Activated naive CD4-positive, alpha-beta T cell treated with anti-CD3 and anti-CD28 coated beads, Interleukin-2, amount 50 U/mL, for 72 hours (primary cell): ENCODE measurements at regions not wholly inside any gene's neighbourhood (a gene's known extent, or its start where the extent isn't known, plus 50 kb on each side); places are given as distances from the start of the nearest gene placed in this dataset.

ENCODE experiments used
- ATAC-seq, 2 donors: fragments of 150-1000 bp; cut with Tn5 transposase; 2 replicates each; pipeline ENCODE4 v1.10.0; 2021; ENCODE audit warnings: mild to moderate bottlenecking in 2 of 2, moderate library complexity in 2 of 2
- DNase-seq, 2 donors: peaks; one replicate each; pipeline ENCODE4 v3.0.0; 2021 to 2022; ENCODE audit warnings: low spot score in 2 of 2
- H3K27ac Mint-ChIP-seq, 2 donors: one replicate each; pipeline ENCODE4 v1.8.0; 2022; ENCODE audit warnings: mild to moderate bottlenecking in 2 of 2, mixed read lengths in 2 of 2
- H3K36me3 Mint-ChIP-seq, 2 donors: one replicate each; pipeline ENCODE4 v1.8.0; 2022; ENCODE audit warnings: mixed read lengths in 2 of 2
- H3K9me3 Mint-ChIP-seq, 2 donors: one replicate each; pipeline ENCODE4 v1.8.0; 2022; ENCODE audit warnings: mixed read lengths in 2 of 2

DNA sequence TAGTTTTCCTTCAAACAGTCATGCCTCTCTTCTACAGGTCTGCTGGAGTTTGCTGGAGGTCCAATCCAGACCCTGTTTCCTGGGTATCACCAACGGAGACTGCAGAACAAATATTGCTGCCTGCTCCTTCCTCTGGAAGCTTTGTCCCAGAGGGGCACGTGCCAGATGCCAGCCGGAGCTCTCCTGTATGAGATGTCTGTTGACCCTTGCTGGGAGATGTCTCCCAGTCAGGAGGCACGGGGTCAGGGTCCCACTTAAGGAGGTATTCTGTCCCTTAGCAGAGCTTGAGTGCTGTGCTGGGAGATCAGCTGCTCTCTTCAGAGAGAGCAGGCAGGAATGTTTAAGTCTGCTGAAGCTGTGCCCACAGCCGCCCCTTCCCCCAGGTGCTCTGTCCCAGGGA, 666.9 kb downstream of the FRK start:
- peaks cover 36 to 50% of the 10 kb centered on the region in 2 donors for H3K9me3 Mint-ChIP-seq
- H3K27ac Mint-ChIP-seq = no peak overlapping the region
- ATAC-seq (no peak), DNase-seq (no peak)
- H3K36me3 Mint-ChIP-seq = peaks cover 0 to 20% of the 10 kb centered on the region in 2 donors

DNA sequence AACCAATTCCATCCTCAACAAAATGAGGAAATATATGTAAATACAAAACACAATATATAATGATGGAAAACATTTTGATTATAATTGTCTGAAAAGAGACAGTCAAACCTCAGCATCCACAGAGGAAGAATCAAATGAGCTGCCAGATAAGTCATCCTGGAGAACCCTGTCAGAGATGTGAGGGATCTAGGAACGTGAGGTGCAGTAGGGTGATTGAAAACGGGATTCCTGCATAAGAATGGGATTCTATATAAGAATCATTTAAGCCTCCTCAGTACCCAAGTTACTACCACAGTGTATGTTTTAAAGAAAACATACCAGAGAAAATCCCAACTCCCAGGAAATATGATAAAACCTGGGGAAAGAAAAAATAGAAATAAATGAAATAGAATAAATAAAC, 690.5 kb downstream of the FRK start:
- no peak overlapping the region for H3K27ac Mint-ChIP-seq
- DNase-seq (no peak), ATAC-seq (no peak)
- peaks cover 0 to 8% of the 10 kb centered on the region in 2 donors for H3K36me3 Mint-ChIP-seq
- peaks cover 21 to 35% of the 10 kb centered on the region in 2 donors for H3K9me3 Mint-ChIP-seq

DNA sequence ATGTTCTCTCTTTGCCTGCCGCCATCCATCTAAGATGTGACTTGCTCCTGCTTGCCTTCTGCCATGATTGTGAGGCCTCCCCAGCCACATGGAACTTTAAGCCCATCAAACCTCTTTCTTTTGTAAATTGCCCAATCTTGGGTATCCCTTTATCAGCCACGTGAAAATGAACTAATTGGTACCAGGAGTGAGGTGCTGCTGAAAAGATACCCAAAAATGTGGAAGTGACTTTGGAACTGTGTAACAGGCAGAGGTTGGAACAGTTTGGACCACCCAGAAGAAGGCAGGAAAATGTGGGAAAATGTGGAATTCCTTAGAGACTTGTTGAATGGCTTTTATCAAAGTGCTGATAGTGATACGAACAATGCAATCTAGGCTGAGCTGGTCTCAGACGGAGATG, 694.9 kb downstream of the FRK start:
- DNase-seq = no peak
- Mint-ChIP-seq H3K27ac (no peak overlapping the region), H3K9me3 (peaks cover 20 to 29% of the 10 kb centered on the region in 2 donors), H3K36me3 (peaks cover 0 to 8% of the 10 kb centered on the region in 2 donors)
- ATAC-seq = no peak

DNA sequence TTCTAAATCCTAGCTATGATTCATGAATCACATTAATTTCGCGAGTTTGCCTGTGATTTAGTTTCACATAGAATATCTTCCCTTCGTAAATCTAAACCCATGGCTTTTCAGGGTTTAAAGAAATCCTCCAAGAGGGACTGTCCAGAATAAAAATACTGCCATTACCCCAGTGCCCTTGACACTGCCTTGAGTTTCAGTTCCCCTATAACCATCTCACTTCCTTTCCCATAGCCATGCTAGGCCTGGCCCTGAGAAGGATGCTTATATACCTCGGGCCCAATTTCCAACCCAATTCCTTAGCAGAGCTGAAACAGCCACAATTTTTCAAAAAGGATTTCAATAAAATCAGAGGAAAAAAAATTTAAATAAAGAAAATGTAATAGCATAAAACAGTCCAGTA, 697.3 kb downstream of the FRK start:
- Mint-ChIP-seq H3K36me3 (peaks cover 0 to 8% of the 10 kb centered on the region in 2 donors), H3K27ac (no peak overlapping the region), H3K9me3 (peaks cover 16 to 25% of the 10 kb centered on the region in 2 donors)
- ATAC-seq (no peak), DNase-seq (no peak)

DNA sequence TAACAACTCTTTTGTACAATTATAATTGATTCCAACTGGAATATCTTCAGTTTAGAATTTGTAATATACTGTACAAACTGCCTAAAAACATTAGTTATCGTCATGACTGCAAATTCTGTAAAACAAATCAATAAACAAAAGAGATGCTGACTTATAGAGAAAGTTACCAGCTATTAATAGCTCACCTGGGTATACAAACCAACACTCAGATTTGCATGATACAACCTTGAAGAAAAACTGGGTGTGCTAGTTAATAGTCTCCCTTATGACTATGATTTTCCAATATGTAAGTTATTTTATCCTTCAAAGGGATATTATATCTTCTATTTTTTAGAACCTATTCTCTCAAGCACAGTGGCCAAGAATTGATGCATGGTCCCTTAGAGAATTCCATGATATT, 698.5 kb downstream of the FRK start:
- H3K36me3 Mint-ChIP-seq = peaks cover 0 to 8% of the 10 kb centered on the region in 2 donors
- H3K27ac Mint-ChIP-seq = no peak overlapping the region
- DNase-seq (no peak), ATAC-seq (no peak)
- peaks cover 16 to 18% of the 10 kb centered on the region in 2 donors for H3K9me3 Mint-ChIP-seq

DNA sequence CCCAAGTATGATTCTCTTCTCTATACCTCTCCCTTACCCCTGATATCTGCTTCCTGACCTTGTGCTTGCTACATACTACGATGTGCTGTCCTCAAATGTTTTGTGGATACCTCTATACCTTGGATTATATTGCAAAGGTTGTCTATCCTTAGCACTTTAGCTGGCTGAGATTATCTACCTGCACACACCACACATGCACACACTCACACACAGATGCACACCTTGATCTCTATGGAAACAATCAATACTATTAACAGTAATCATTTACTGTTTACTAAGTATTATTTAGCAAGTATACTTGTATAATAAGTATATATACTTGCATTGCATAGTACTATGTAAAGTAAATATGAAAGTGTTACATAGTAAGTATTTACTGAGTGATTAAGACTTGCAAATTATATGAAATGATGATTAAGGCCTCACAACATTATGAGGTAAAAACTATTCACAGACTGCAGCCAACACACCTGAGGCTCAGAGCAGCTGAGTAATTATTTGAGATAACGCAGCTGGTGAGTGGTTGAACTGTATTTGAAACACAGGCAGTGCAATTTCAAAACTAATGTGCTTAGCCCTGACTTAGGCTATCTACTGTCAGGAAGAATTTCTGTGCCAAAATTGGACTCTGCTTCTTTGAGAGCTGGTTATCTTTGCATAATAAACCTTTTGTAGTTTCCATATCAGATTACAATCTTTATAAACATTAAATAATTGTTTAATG, 699.9 kb downstream of the FRK start:
- peaks cover 16 to 18% of the 10 kb centered on the region in 2 donors for H3K9me3 Mint-ChIP-seq
- H3K27ac Mint-ChIP-seq = no peak overlapping the region
- no peak for DNase-seq
- ATAC-seq = no peak
- H3K36me3 Mint-ChIP-seq = peaks cover 0 to 3% of the 10 kb centered on the region in 2 donors

DNA sequence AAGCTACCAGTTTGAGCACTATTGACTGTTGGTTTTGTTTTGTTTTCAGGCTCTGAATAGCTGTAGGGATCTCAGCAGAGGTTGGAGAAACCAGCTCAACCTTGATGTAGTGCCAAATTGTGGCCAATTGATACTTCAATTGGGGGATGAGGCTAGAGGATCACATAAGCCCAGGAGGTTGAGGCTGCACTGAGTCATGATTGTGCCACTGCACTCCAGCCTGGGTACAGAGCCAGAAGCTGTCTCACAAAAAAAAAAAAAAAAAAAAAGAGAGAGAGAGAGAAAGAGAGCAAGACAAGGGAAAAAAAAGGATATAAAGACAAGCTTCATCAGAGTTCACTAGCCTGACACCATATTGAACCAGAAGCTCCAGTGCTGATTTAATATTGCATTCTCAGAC, 702.1 kb downstream of the FRK start:
- Mint-ChIP-seq H3K9me3 (peaks cover 14 to 15% of the 10 kb centered on the region in 2 donors), H3K27ac (no peak overlapping the region), H3K36me3 (no peaks in the 10 kb centered on the region)
- no peak for DNase-seq
- no peak for ATAC-seq

DNA sequence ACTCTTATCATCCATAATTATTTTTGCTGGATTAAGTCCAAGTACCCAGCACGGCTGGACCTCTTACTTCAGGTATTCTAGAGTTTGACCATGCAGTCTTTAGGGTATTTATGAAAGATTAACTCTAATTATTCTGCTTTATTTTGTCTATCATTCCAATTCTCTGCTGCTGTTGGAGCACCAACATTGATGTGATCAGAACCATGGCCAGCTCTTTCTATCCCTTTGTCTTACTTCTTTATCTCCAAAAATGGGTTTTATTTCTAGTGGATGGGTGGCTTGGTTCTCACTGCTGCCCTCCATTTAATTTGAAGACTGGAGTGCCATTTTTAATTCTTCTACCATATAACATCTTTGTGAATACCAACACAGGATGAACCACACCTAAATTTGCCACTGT, 704.3 kb downstream of the FRK start:
- peaks cover 14 to 19% of the 10 kb centered on the region in 2 donors for H3K9me3 Mint-ChIP-seq
- ATAC-seq = no peak

DNA sequence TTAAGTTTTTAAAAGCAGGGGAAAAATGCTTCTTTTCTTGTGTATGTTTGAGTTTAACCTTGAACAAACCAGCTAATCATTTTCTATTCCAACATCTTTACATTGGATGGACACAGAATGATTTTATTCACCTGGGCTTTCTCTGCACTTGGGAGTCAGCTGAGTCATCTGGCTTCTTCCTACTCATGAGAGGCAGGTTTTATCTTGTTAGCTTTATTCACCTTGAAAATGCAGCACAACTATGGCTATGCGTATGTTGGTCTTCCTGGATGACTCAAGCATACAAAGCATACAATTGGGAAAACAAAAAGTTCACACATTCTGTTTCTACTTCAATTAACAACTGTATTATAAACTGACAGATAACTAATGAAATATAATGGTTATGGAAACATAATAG, 737.7 kb downstream of the FRK start:
- Mint-ChIP-seq H3K36me3 (no peaks in the 10 kb centered on the region), H3K27ac (no peak overlapping the region), H3K9me3 (peaks cover 0 to 9% of the 10 kb centered on the region in 2 donors)
- no peak for ATAC-seq
- no peak for DNase-seq

More for the DNA sequence above, 704.3 kb downstream of the FRK start:
- H3K27ac Mint-ChIP-seq = no peak overlapping the region
- no peaks in the 10 kb centered on the region for H3K36me3 Mint-ChIP-seq
- DNase-seq = no peak

DNA sequence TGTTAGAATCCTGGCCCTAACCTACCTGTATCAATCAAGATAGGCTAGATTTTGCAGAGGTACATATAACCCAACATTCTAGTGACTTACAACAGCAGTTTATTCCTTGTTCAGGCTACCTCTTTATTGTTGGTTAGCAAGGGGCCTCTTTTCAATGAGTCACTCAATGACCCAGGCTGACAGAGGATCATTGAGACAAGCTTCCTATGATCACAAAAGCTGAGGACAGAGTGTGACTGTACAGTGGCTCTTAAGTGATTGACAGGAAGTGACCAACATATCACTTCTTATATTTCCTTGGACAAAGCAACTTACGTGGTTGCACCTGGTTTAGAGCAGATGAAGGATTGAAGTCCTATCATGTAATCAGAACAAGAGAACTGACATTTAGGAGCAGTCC, 740.9 kb downstream of the FRK start:
- Mint-ChIP-seq H3K36me3 (no peaks in the 10 kb centered on the region), H3K9me3 (peaks cover 0 to 4% of the 10 kb centered on the region in 2 donors), H3K27ac (no peak overlapping the region)
- no peak for ATAC-seq
- DNase-seq = no peak

DNA sequence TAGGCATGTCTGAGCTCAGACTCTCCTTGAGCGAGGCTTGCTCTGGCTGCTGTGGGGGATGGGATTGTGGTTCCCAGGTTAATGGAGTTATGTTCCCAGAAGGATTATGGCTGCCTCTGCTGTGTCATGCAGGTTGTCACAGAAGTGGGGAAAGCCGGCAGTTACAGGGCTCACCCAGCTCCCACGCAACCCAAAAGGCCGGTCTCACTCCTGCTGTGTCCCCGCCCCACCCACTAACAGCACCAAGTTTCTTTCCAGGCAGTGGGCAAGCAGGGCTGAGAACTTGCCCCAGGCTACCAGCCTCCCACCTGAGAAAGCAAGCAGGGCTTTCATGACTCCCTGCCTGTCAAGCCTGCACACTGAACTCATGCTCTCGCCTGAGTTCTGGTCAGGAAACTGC, 750.5 kb downstream of the FRK start:
- H3K36me3 Mint-ChIP-seq = peaks cover 0 to 7% of the 10 kb centered on the region in 2 donors
- no peak for ATAC-seq
- peaks cover 27 to 31% of the 10 kb centered on the region in 2 donors for H3K9me3 Mint-ChIP-seq
- H3K27ac Mint-ChIP-seq = no peak overlapping the region
- no peak for DNase-seq

DNA sequence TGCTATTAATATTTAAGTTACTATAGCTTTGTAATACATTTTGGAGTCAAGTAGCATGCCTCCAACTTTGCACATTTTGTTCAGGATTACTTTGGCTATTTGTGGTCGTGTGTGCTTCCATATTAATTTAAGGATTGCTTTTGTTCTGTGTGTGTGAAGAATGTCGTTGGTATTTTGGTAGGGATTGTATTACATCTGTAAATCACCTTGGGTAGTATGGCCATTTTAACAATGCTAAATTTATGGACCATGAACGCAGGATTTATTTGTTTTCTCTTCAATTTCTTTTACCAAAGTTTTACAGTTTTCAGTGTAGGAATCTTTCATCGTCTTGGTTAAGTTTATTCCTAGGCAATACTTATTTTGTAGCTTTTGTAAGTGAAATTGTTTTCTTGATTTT, 758.0 kb downstream of the FRK start:
- Mint-ChIP-seq H3K36me3 (no peaks in the 10 kb centered on the region), H3K27ac (no peak overlapping the region), H3K9me3 (peaks cover 14 to 20% of the 10 kb centered on the region in 2 donors)
- DNase-seq = no peak
- ATAC-seq = no peak

DNA sequence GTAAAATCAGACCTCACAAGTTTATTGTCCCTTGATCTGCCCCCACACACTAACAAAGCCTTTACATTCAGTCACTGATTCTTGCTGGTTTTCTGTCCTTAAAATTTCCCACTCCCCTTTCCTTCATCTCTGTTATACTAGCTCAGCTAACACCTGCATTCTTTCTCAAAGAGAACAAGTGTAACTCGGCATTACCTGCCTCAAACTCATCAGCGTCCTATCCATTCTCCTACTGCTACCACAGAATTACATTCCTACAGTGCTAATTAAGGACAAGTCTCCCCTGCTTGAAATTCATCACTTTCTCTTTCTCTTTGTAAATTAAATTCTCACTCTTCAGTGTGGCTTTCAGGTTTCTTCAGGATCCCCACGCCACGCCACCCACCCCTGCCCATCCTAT, 773.2 kb downstream of the FRK start:
- ATAC-seq (no peak), DNase-seq (no peak)
- peaks cover 19 to 25% of the 10 kb centered on the region in 2 donors for H3K9me3 Mint-ChIP-seq
- H3K27ac Mint-ChIP-seq = no peak overlapping the region
- no peaks in the 10 kb centered on the region for H3K36me3 Mint-ChIP-seq

DNA sequence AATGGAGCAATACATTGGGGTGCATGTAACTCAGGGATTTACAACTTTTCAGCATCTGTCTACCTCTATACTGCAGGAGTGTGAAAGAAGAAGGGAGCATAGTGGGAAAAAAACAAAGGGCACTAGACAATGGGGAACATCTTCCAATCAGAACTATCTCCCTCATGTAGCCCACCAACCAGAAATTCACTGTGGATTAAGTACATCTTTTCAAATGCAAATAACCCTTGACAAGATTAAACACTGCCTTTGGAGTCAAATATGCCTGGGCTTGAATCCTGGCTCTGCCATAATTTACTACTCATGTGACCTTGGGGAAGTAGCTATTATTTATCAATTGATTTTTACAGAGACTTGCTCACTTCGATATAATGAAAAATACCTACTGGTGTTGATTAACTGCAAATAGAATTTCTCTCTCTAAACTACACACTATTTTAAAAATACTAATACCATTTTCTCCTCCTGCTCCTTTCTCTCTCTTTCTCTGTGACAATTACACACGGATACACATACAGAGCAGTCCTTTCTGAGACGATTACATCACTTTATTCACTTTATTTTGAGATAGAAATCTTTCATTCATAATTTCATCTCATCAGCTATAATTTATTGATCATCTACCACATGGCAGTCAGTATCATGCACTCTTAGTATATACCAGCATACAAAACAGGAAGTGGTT, 783.7 kb downstream of the FRK start:
- H3K27ac Mint-ChIP-seq = no peak overlapping the region
- DNase-seq (no peak), ATAC-seq (no peak)
- no peaks in the 10 kb centered on the region for H3K36me3 Mint-ChIP-seq
- H3K9me3 Mint-ChIP-seq = peaks cover under 1 to 3% of the 10 kb centered on the region in 2 donors

DNA sequence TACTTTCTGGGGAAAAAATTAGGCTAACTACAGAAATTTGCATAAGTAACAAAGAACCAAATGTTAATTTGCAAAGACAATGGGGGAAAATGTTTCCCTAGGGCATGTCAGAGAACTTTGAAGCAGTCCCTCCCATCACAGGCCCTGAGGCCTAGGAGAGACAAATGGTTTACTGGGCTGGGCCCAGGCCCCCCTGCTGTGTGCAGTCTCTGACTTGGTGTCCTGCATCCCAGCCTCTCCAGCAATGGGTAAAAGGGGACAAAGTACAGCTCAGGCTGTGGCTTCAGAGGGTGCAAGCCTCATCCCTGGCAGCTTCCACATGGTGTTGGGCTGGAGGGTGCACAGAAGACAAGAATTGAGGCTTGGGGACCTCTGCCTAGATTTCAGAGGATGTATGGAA, 788.4 kb downstream of the FRK start:
- peaks cover 8 to 10% of the 10 kb centered on the region in 2 donors for H3K9me3 Mint-ChIP-seq
- H3K27ac Mint-ChIP-seq = no peak overlapping the region
- DNase-seq = no peak
- ATAC-seq = no peak
- no peaks in the 10 kb centered on the region for H3K36me3 Mint-ChIP-seq

DNA sequence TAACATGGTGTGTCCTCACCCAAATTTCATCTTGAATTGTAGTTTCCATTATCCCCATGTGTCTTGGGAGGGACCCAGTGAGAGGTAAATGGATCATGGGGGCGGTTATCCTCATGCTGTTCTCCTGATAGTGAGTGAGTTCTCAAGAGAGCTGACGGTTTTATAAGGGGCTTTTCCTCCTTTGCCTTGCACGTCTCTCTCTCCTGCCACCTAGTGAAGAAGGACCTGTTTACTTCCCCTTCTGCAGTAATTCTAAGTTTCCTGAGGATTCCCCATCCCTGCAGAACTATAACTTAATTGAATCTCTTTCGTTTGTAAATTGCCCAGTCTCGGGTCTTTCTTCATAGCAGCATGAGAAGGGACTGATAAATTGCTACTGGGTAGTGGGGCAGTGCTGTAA, 789.3 kb downstream of the FRK start:
- ATAC-seq (no peak), DNase-seq (no peak)
- Mint-ChIP-seq H3K27ac (no peak overlapping the region), H3K36me3 (no peaks in the 10 kb centered on the region), H3K9me3 (peaks cover 8 to 10% of the 10 kb centered on the region in 2 donors)

DNA sequence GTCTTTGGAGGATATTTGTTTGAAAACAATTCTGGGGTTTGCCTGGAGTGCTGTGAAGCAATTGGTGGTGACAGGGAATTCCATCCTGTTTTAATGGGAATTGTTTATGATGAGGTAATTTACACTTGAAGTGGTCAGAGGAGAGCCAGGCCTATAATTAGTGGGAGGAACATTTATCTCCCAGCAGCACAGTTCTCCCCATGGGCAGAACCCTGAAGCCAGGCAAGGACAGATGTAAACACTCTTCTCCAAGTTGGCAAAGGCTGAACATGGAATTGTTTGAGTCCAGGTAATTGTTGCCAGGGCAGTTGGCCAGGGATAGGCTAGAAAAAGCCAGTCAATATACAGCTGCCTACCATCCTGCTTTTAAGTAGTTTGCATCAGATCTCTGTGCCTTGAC, 789.7 kb downstream of the FRK start:
- no peak overlapping the region for H3K27ac Mint-ChIP-seq
- no peak for DNase-seq
- H3K36me3 Mint-ChIP-seq = no peaks in the 10 kb centered on the region
- no peak for ATAC-seq
- peaks cover 8 to 14% of the 10 kb centered on the region in 2 donors for H3K9me3 Mint-ChIP-seq

DNA sequence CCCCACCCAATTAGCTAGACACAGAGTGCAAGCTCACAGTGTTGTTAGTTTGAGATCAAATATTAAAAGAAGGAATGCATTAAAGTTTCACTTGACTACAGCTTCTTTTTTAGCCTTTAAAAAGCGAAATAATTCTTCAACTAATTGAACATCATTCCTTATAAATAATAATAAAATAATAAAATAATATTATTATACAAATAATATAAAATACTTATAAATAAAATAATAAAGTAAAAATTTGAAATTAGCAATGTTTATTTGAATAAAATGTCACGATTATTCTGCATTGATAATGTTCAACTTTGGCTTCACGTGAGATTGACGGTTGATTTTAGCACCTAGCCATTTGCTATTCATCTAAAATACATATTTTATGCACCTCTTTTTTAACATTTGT, 819.3 kb downstream of the FRK start:
- H3K36me3 Mint-ChIP-seq = peaks cover 0 to 13% of the 10 kb centered on the region in 2 donors
- H3K9me3 Mint-ChIP-seq = peaks cover 8 to 16% of the 10 kb centered on the region in 2 donors
- DNase-seq (no peak), ATAC-seq (no peak)
- no peak overlapping the region for H3K27ac Mint-ChIP-seq
